IMR-90 (cell line): ENCODE measurements at regions not wholly inside any gene's neighbourhood (a gene's known extent, or its start where the extent isn't known, plus 50 kb on each side); places are given as distances from the start of the nearest gene placed in this dataset.

Source experiments
- ATAC-seq: fragments of 200-7000 bp; cut with Tn5 transposase; 2 replicates; pipeline ENCODE4 v1.9.1; 2020; ENCODE audit warnings: low read depth, mild to moderate bottlenecking, moderate library complexity
- BruUV-seq: library from RNA; stranded (reverse); fragments of 400-500 nt; replicated peaks from 2 replicates; lab custom pipeline; 2021; lab: Mats Ljungman, UMichigan
- CTCF ChIA-PET: fragments of 300-600 bp; formaldehyde crosslinking; extraction: SDS; loops from one replicate; lab custom pipeline; 2021; ENCODE audit warnings: antibody characterized with exemption; lab: Yijun Ruan, JAX
- POLR2A ChIA-PET: fragments of 300-600 bp; sonication (Branson Sonifier 250); formaldehyde crosslinking; loops from one replicate; lab custom pipeline; 2022; ENCODE audit warnings: antibody characterized with exemption; ENCODE audit not compliant: unreplicated experiment; lab: Charles Lee
- DNase-seq: peaks from one replicate; pipeline ENCODE4 v3.0.0; 2013
- H2AFZ ChIP-seq: replicated peaks from 2 replicates; pipeline ENCODE3; 2013; ENCODE audit warnings: low read length, mild to moderate bottlenecking; ENCODE audit not compliant: poor library complexity
- H2AK5ac ChIP-seq: 2 replicates; pipeline ENCODE4 v1.6.1; 2013; ENCODE audit warnings: low read depth, low read length, inconsistent platforms
- H2AK9ac ChIP-seq: replicated peaks from 2 replicates; pipeline ENCODE3; 2013; ENCODE audit warnings: mild to moderate bottlenecking, low read depth, low read length, moderate library complexity; ENCODE audit not compliant: poor library complexity
- H2BK120ac ChIP-seq: 2 replicates; pipeline ENCODE4 v1.6.1; 2013; ENCODE audit warnings: low read depth, low read length, inconsistent platforms
- H2BK15ac ChIP-seq: 3 replicates; pipeline ENCODE4 v1.6.1; 2013; ENCODE audit warnings: low read depth, low read length, inconsistent platforms
- H2BK20ac ChIP-seq: 2 replicates; pipeline ENCODE4 v1.6.1; 2013; ENCODE audit warnings: low read depth, mild to moderate bottlenecking, inconsistent platforms, low read length, moderate library complexity
- H2BK5ac ChIP-seq: 2 replicates; pipeline ENCODE4 v1.6.1; 2013; ENCODE audit warnings: mild to moderate bottlenecking, low read depth, low read length, inconsistent platforms; ENCODE audit not compliant: poor library complexity, severe bottlenecking
- H3K14ac ChIP-seq: replicated peaks from 2 replicates; pipeline ENCODE4 v1.6.1; 2013; ENCODE audit warnings: low read depth, low read length, inconsistent platforms
- H3K18ac ChIP-seq: 2 replicates; pipeline ENCODE4 v1.6.1; 2013; ENCODE audit warnings: low read depth, low read length, control low read depth
- H3K23ac ChIP-seq: 2 replicates; pipeline ENCODE4 v1.6.1; 2013; ENCODE audit warnings: low read depth, low read length, inconsistent platforms
- H3K27ac ChIP-seq: 2 replicates; pipeline ENCODE4 v1.5.1; 2013; ENCODE audit warnings: mild to moderate bottlenecking, control low read depth, low read length; ENCODE audit not compliant: insufficient read depth
- H3K27me3 ChIP-seq: 2 replicates; pipeline ENCODE4 v1.6.1; 2013; ENCODE audit warnings: low read length; ENCODE audit not compliant: control insufficient read depth, insufficient read depth
- H3K36me3 ChIP-seq: 2 replicates; pipeline ENCODE4 v1.6.1; 2013; ENCODE audit warnings: low read length, mixed read lengths; ENCODE audit not compliant: control insufficient read depth, insufficient read depth
- H3K4ac ChIP-seq: 2 replicates; pipeline ENCODE4 v1.6.1; 2013; ENCODE audit warnings: low read depth, low read length, inconsistent platforms
- H3K4me1 ChIP-seq: 2 replicates; pipeline ENCODE4 v1.6.1; 2013; ENCODE audit warnings: low read length, mixed read lengths; ENCODE audit not compliant: control insufficient read depth, insufficient read depth
- H3K4me2 ChIP-seq: 2 replicates; pipeline ENCODE4 v1.6.1; 2013; ENCODE audit warnings: low read depth, mild to moderate bottlenecking, control low read depth, low read length, moderate library complexity
- H3K4me3 ChIP-seq: 2 replicates; pipeline ENCODE4 v1.5.1; 2013; ENCODE audit warnings: low read depth, mild to moderate bottlenecking, control low read depth, low read length, moderate library complexity; ENCODE audit not compliant: insufficient read depth
- H3K56ac ChIP-seq: 2 replicates; pipeline ENCODE4 v1.6.1; 2013; ENCODE audit warnings: low read length, inconsistent platforms; ENCODE audit not compliant: insufficient read depth; ENCODE audit errors: extremely low read depth
- H3K79me1 ChIP-seq, 2 experiments: 2 replicates each; pipeline ENCODE4 v1.6.1; 2013; ENCODE audit warnings: low read length in 2 of 2, inconsistent platforms in 1 of 2, low read depth in 1 of 2
- H3K9ac ChIP-seq: 2 replicates; pipeline ENCODE4 v1.6.1; 2013; ENCODE audit warnings: low read depth, low read length, control low read depth
- H3K9me1 ChIP-seq: 2 replicates; pipeline ENCODE4 v1.6.1; 2013; ENCODE audit warnings: low read length, inconsistent platforms; ENCODE audit not compliant: insufficient read depth
- H3K9me3 ChIP-seq: 2 replicates; pipeline ENCODE4 v1.6.1; 2013; ENCODE audit warnings: low read length; ENCODE audit not compliant: control insufficient read depth, insufficient read depth
- H4K20me1 ChIP-seq: 2 replicates; pipeline ENCODE4 v1.6.1; 2013; ENCODE audit warnings: low read length, inconsistent platforms; ENCODE audit not compliant: insufficient read depth
- H4K5ac ChIP-seq: 2 replicates; pipeline ENCODE4 v1.6.1; 2013; ENCODE audit warnings: mild to moderate bottlenecking, low read depth, low read length, control low read depth
- H4K8ac ChIP-seq, 2 experiments: 2 replicates each; pipeline ENCODE4 v1.6.1; 2013; ENCODE audit warnings: low read depth in 2 of 2, low read length in 2 of 2, control low read depth in 1 of 2, inconsistent platforms in 1 of 2
- H4K91ac ChIP-seq: 2 replicates; pipeline ENCODE4 v1.6.1; 2013; ENCODE audit warnings: low read depth, low read length, inconsistent platforms; ENCODE audit not compliant: insufficient read depth
- MAFK ChIP-seq: IDR thresholded peaks from 2 replicates; pipeline ENCODE4 v1.6.1; 2012; ENCODE audit warnings: low read depth, low read length, improper control_type of control experiment
- NFE2L2 ChIP-seq: fragments of 150-350 bp; IDR thresholded peaks from 2 replicates; pipeline ENCODE4 v1.6.1; 2016; ENCODE audit warnings: low read depth, mild to moderate bottlenecking, low read length
- RFX5 ChIP-seq: IDR thresholded peaks from 2 replicates; pipeline ENCODE4 v1.8.0; 2012; ENCODE audit warnings: low read depth, mild to moderate bottlenecking, low read length, moderate library complexity
- SMC3 ChIP-seq: fragments of 150-350 bp; IDR thresholded peaks from 2 replicates; pipeline ENCODE4 v1.6.1; 2016; ENCODE audit warnings: low read depth, mild to moderate bottlenecking, antibody characterized with exemption, low read length, moderate library complexity
- WGBS, 2 experiments: methylation state at CpG; one replicate each; pipeline versions ENCODE4 v1.1.5 to v1.1.7; 2013; ENCODE audit warnings: missing lambda C conversion rate in 2 of 2; ENCODE audit not compliant: insufficient read length in 1 of 2; ENCODE audit errors: extremely low coverage in 2 of 2; 5-methylcytosine and 5-hydroxymethylcytosine counted together
- dilution Hi-C: fragments of 300-500 bp; cut with HindIII; formaldehyde crosslinking; loops from one replicate; pipeline ENCODE4 v1.14.3; 2018; ENCODE audit warnings: low sequenced_read_pairs; ENCODE audit not compliant: unreplicated experiment
- in situ Hi-C: fragments of 300-500 bp; cut with MboI; formaldehyde crosslinking; loops from 3 replicates; pipeline ENCODE4 v1.14.3; 2019; ENCODE audit warnings: low sequenced_read_pairs, inconsistent platforms, mixed read lengths
- intact Hi-C: fragments of 100-400 bp; cut with micrococcal nuclease; formaldehyde crosslinking; loops from 2 replicates; pipeline ENCODE4 v1.10.0; 2022
- TF ChIP-seq, protein P1 (sequence below): conservative IDR thresholded peaks from 2 replicates; pipeline ENCODE4 v1.5.1; 2012; ENCODE audit warnings: mild to moderate bottlenecking, low read depth, low read length, improper control_type of control experiment

DNA sequence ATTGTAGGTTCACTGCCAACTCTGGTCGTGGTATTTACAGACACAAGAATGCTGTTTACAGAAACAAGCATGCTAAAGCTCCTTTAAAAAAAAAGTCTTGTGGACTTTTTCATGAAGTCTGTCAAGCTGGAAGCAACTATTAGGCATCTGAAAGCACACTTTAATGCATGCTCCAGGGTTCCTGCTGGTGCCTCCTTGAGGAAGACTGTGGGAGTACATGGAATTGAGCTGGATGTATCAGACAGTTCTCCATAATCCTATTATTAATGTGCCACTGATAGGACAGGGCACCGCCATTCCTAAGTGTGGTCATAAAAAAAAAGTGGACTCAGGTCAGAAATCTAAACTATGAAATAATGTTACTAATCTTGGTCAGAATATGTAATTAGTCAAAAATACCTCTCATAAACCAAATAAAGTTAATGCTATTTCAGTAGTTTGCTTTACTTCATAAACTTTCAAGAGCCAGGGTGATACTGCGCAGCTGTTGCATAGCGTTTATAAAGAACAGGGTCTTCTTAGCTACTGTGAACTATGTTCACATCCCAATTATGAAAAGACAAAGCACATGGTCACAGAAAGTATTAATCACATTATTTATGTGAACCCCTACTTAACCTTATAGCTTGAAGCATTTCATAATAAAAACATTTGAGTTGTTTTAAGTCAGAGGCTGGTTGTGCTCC lies 390.8 kb upstream of the PTGER4 start:
- intact Hi-C loops (no loop called here), dilution Hi-C loops (no loop called here), in situ Hi-C loops (no loop called here)
- no peak overlapping the region for H4K8ac ChIP-seq
- no peak overlapping the region for H2AK5ac ChIP-seq
- H4K91ac ChIP-seq, result no peak overlapping the region
- no peaks in the 10 kb centered on the region for H4K20me1 ChIP-seq
- no peak overlapping the region for H3K56ac ChIP-seq
- no peak overlapping the region for H3K4me2 ChIP-seq
- H3K4ac ChIP-seq, result no peak overlapping the region
- no peak overlapping the region for H3K14ac ChIP-seq
- no peak overlapping the region for H4K5ac ChIP-seq
- no peak overlapping the region for H2AFZ ChIP-seq
- ATAC-seq, result no peak
- no peak overlapping the region for H3K23ac ChIP-seq
- DNase-seq, result no peak
- TF ChIP-seq RFX5 (no peak), MAFK (no peak), SMC3 (no peak), NFE2L2 (no peak)
- TF ChIP-seq, protein P1, sequence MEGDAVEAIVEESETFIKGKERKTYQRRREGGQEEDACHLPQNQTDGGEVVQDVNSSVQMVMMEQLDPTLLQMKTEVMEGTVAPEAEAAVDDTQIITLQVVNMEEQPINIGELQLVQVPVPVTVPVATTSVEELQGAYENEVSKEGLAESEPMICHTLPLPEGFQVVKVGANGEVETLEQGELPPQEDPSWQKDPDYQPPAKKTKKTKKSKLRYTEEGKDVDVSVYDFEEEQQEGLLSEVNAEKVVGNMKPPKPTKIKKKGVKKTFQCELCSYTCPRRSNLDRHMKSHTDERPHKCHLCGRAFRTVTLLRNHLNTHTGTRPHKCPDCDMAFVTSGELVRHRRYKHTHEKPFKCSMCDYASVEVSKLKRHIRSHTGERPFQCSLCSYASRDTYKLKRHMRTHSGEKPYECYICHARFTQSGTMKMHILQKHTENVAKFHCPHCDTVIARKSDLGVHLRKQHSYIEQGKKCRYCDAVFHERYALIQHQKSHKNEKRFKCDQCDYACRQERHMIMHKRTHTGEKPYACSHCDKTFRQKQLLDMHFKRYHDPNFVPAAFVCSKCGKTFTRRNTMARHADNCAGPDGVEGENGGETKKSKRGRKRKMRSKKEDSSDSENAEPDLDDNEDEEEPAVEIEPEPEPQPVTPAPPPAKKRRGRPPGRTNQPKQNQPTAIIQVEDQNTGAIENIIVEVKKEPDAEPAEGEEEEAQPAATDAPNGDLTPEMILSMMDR, result no peak
- no peak overlapping the region for H2AK9ac ChIP-seq
- H3K4me3 ChIP-seq, result no peak overlapping the region
- no peak overlapping the region for H3K18ac ChIP-seq
- H2BK20ac ChIP-seq, result no peak overlapping the region
- no TSS peak for BruUV-seq
- H2BK5ac ChIP-seq, result no peak overlapping the region
- CTCF ChIA-PET, result interaction anchor here (1.0 to 1.1 kb wide), 4 partner anchors 16 to 341 kb away, joined by 3 read pairs; no protein-coding TSS in a partner anchor
- H2BK15ac ChIP-seq, result no peak overlapping the region
- H3K79me1 ChIP-seq, result no peaks in the 10 kb centered on the region
- H2BK120ac ChIP-seq, result no peak overlapping the region
- no peaks in the 10 kb centered on the region for H3K27me3 ChIP-seq
- no peaks in the 10 kb centered on the region for H3K9me1 ChIP-seq
- no peaks in the 10 kb centered on the region for H3K9me3 ChIP-seq
- H3K9ac ChIP-seq, result no peak overlapping the region
- no peak overlapping the region for H3K27ac ChIP-seq
- WGBS, 2 experiments, result 40% methylated on average over 1 of the region's 4 CpGs; no CpG with 5 or more reads in 1 of the 2 experiments
- POLR2A ChIA-PET, result no interaction called here
- no peaks in the 10 kb centered on the region for H3K36me3 ChIP-seq
- peaks cover 2% of the 10 kb centered on the region; the same call in 1 of the 2 replicates for H3K4me1 ChIP-seq
